NCI-H1694 treated with DMSO at 0.1 percent for 48 hours (cell line): ENCODE measurements at regions not wholly inside any gene's neighbourhood (a gene's known extent, or its start where the extent isn't known, plus 50 kb on each side); places are given as distances from the start of the nearest gene placed in this dataset.
"Not testable (repeated sequence)": the region's sequence is repeated elsewhere in the genome, so short reads cannot be mapped to it uniquely, and the experiment has no call there.

Experiments
- DNase-seq: peaks from one replicate; lab custom pipeline; 2025; lab: John Stamatoyannopoulos, UW

DNA sequence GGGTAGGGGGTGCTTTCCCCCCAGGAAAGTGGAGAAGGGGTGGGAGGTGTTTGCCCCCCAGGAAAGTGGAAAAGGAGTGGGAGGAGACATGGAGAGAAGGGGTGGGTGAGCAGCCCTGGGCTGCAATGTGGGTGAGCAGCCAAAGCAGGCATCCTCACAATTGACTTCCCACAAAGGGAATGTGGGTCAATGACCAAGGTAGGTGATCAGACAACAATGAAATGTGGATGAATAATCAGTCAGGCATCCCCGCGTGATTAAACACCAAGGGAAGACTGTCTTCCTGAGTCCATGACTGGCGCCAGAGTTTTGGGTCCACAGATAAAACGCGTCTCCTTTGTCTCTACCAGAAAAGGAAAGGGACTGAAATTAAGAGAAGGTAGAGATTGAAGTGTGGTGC, 558.8 kb downstream of the ADGRL2 start:
- not testable (repeated sequence) for DNase-seq

DNA sequence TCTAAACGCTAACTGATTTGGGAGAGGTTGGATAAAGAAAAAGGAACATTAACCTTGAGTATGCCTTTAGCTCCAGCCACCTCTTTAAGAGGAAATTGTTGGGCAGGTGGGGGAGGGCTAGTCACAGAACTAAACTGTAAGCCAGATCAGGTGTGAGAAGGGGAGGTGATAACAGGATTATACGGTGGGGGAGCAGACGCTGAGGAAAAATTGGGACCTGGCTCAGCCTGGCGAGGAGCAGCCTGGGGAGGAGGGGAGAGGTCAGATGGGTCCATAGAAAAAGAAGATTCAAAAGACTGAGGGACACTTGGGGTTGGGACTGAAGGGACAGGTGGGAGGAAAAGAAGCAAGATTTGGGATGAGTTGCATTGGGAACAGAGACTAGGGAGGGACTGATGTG, 558.0 kb downstream of the ADGRL2 start:
- not testable (repeated sequence) for DNase-seq

GRCh38 chr1:82354546-82354945, 553.8 kb downstream of the ADGRL2 start:
- not testable (repeated sequence) for DNase-seq

DNA sequence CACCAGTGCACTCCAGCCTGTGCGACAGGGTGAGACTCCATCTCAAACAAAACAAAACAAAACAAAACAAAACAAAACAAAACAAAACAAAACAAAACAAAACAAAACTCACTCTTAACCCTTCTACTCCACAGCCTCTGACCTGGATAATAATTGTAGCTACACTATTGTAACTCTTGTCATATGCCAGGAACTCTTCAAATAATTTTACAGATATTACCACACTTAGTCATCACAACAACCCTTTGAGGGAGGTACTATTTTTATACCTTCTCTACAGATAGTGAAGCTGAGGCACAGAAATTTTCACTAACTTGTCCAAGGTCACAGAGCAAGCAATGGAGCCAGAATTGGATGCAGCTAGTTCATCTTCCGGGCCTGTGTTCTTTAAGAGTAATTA, 547.8 kb downstream of the ADGRL2 start:
- DNase-seq = no peak

DNA sequence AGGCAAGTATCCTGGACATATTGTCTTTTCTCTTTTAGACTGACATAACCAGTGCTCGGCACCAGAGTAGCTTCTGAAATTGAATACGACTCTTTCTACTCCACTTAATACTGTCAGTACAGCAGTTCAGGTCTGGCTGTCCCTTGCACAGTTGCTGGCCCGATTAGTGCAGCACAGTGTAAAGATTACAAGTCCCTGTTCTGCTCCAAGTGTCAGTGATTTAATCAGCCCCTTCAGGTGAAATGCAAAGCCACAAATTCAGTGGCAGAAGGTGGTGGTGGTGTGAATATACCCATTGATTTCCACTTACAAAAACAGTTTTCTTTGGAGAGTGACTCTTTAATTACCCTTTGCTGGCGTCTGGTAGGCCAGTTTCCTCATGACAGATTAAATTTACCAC, 545.4 kb downstream of the ADGRL2 start:
- no peak for DNase-seq

- DNase-seq = no peak
Observed at GRCh38 chr1:82343381-82343780, 542.6 kb downstream of the ADGRL2 start.

GRCh38 chr1:82337635-82338034, 536.9 kb downstream of the ADGRL2 start:
- no peak for DNase-seq

GRCh38 chr1:82330330-82330729, 529.6 kb downstream of the ADGRL2 start:
- DNase-seq = no peak

GRCh38 chr1:82329226-82329625, 528.5 kb downstream of the ADGRL2 start:
- DNase-seq = no peak

GRCh38 chr1:82323144-82323841, 522.6 kb downstream of the ADGRL2 start:
- DNase-seq = no peak

- DNase-seq = no peak
Observed at GRCh38 chr1:82321794-82322193, 521.1 kb downstream of the ADGRL2 start.

DNA sequence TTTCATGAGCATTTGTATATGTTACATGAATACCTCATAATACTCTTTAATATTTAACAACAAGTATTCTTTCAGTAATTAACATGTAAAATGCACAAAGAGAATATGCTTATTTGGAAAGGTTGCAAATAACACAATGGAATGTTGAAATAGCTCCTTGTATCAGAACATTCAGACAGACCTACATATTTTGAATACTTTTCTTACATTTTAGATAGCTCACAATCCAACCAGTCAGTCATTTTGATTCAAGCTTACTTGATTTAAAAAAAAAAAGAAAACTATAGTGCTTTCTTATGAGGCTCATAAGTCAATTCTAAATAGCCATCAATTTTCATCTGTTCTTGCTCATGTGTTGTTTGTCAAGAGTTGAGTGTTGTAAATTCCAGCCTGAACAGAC, 518.8 kb downstream of the ADGRL2 start:
- DNase-seq = no peak

- DNase-seq = no peak
Observed at GRCh38 chr1:82318921-82319320, 518.2 kb downstream of the ADGRL2 start.

- no peak for DNase-seq
Observed at GRCh38 chr1:82318265-82318664, 517.5 kb downstream of the ADGRL2 start.

GRCh38 chr1:82317671-82318070, 516.9 kb downstream of the ADGRL2 start:
- no peak for DNase-seq

DNA sequence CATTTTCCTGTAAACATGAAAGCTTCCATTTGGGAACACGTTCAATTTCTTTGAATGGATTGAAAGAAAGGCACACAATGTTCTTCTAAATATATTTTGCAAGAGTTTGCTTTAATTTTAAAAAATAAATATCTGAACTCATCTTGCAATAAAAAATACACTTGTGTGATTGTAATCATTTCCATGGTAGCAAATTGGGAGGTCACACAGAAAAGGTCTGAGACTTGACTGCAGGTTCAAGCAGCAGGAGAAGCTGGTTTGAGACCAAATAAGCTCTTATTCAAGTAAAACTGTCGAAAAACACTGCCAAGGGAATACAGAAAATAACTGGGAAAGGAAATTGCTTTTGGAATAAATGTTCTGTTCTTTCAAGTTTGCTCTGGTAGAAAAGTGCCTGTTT, 498.9 kb downstream of the ADGRL2 start:
- DNase-seq = no peak

- DNase-seq = no peak
Observed at GRCh38 chr1:82299056-82299455, 498.3 kb downstream of the ADGRL2 start.

- no peak for DNase-seq
Observed at GRCh38 chr1:82297139-82297896, 496.6 kb downstream of the ADGRL2 start.

- no peak for DNase-seq
Observed at GRCh38 chr1:82287556-82287955, 486.8 kb downstream of the ADGRL2 start.

GRCh38 chr1:82284213-82284612, 483.5 kb downstream of the ADGRL2 start:
- no peak for DNase-seq

DNA sequence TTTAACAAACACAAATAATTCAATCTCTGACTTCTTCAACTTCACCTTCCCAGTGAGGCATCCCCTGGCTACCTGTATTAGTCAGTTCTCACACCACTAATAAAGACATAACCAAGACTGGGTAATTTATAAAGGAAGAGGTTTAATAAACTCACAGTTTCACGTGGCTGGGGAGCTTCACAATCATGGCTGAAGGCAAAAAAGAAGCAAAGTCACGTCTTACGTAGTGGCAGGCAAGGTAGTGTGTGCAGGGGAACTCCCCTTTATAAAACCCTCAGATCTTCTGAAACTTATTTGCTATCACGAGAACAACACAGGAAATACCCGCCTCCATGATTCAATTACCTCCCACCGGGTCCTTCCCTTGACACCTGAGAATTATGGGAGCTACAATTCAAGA, 478.5 kb downstream of the ADGRL2 start:
- no peak for DNase-seq

- no peak for DNase-seq
Observed at GRCh38 chr1:82273816-82274215, 473.1 kb downstream of the ADGRL2 start.

DNA sequence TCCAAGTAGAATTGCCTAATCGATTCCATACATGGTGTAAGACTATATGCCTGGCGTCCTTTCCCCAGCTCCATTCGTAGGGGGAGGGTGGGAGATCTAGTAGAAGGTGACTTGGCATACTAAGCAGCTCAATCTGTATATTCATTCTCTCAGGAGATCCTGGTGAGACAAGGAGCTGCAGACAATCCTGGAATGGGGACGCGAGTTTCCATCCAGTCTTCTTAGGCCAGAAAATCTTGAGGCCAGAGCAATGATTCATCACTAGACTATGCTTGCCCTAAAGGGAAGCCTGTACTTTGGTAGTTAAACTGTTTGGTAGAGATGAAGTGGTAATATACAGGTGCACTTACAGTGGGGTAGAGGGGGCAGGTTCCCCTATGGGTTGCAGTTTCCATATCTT, 468.7 kb downstream of the ADGRL2 start:
- DNase-seq = no peak

- no peak for DNase-seq
Observed at GRCh38 chr1:82268826-82269225, 468.1 kb downstream of the ADGRL2 start.
